Mesendoderm (in vitro differentiated cells): ENCODE measurements at regions not wholly inside any gene's neighbourhood (a gene's known extent, or its start where the extent isn't known, plus 50 kb on each side); places are given as distances from the start of the nearest gene placed in this dataset.

ENCODE experiments used
- DNase-seq: peaks from one replicate; pipeline ENCODE4 v3.0.0; 2013
- H2AK5ac ChIP-seq: 2 replicates; pipeline ENCODE4 v1.6.1; 2013; ENCODE audit warnings: low read length, inconsistent platforms
- H2BK120ac ChIP-seq: 2 replicates; pipeline ENCODE4 v1.6.1; 2013; ENCODE audit warnings: low read depth, mild to moderate bottlenecking, low read length, moderate library complexity, mixed read lengths
- H2BK15ac ChIP-seq: replicated peaks from 2 replicates; pipeline ENCODE4 v1.6.1; 2013; ENCODE audit warnings: low read depth, mild to moderate bottlenecking, moderate library complexity
- H2BK5ac ChIP-seq: 2 replicates; pipeline ENCODE4 v1.6.1; 2013; ENCODE audit warnings: low read length, inconsistent platforms
- H3K18ac ChIP-seq: 2 replicates; pipeline ENCODE4 v1.6.1; 2013; ENCODE audit warnings: mild to moderate bottlenecking, low read length, mixed read lengths
- H3K23ac ChIP-seq: one replicate; pipeline ENCODE4 v1.6.1; 2013; ENCODE audit warnings: low read length
- H3K27ac ChIP-seq: 2 replicates; pipeline ENCODE4 v1.5.1; 2013; ENCODE audit warnings: low read depth, mild to moderate bottlenecking, inconsistent platforms, low read length, moderate library complexity
- H3K27me3 ChIP-seq: 2 replicates; pipeline ENCODE4 v1.6.1; 2013; ENCODE audit warnings: low read length, control low read depth, mild to moderate bottlenecking, inconsistent platforms; ENCODE audit not compliant: insufficient read depth, poor library complexity
- H3K36me3 ChIP-seq: 2 replicates; pipeline ENCODE4 v1.6.1; 2013; ENCODE audit warnings: low read length, inconsistent platforms; ENCODE audit not compliant: control insufficient read depth, insufficient read depth
- H3K4ac ChIP-seq: one replicate; pipeline ENCODE4 v1.6.1; 2013; ENCODE audit warnings: low read depth, mild to moderate bottlenecking, low read length, moderate library complexity
- H3K4me1 ChIP-seq: 2 replicates; pipeline ENCODE4 v1.6.1; 2013; ENCODE audit warnings: low read depth, low read length, inconsistent platforms; ENCODE audit not compliant: control insufficient read depth
- H3K4me2 ChIP-seq: 2 replicates; pipeline ENCODE4 v1.6.1; 2013; ENCODE audit warnings: low read length
- H3K4me3 ChIP-seq: 2 replicates; pipeline ENCODE4 v1.5.1; 2013; ENCODE audit warnings: mild to moderate bottlenecking, low read length
- H3K56ac ChIP-seq: one replicate; pipeline ENCODE4 v1.6.1; 2013; ENCODE audit warnings: low read length
- H3K79me1 ChIP-seq: 2 replicates; pipeline ENCODE4 v1.6.1; 2013; ENCODE audit warnings: low read length, inconsistent platforms
- H3K79me2 ChIP-seq: 2 replicates; pipeline ENCODE4 v1.6.1; 2013; ENCODE audit warnings: mild to moderate bottlenecking, low read length; ENCODE audit not compliant: control insufficient read depth, insufficient read depth
- H3K9ac ChIP-seq: 2 replicates; pipeline ENCODE4 v1.6.1; 2013; ENCODE audit warnings: low read length, inconsistent platforms
- H4K5ac ChIP-seq: one replicate; pipeline ENCODE4 v1.6.1; 2013; ENCODE audit warnings: low read length
- H4K8ac ChIP-seq: one replicate; pipeline ENCODE4 v1.6.1; 2013; ENCODE audit warnings: low read depth, mild to moderate bottlenecking, control low read depth, low read length, moderate library complexity
- WGBS: extraction: QIAGEN DNeasy Blood & Tissue Kit; methylation state at CpG from one replicate; pipeline ENCODE4 v1.1.7; 2013; ENCODE audit warnings: low lambda C conversion rate, missing lambda C conversion rate; ENCODE audit not compliant: insufficient coverage; ENCODE audit errors: extremely low coverage; 5-methylcytosine and 5-hydroxymethylcytosine counted together

GRCh38 chr9:102295188-102295587, 556.7 kb upstream of the GRIN3A start:
- Histone ChIP-seq H3K4me2 (no peak overlapping the region), H4K5ac (no peak overlapping the region), H3K9ac (no peak overlapping the region), H3K79me2 (no peaks in the 10 kb centered on the region), H2BK120ac (no peak overlapping the region), H3K4me1 (no peaks in the 10 kb centered on the region), H3K4ac (no peak overlapping the region), H3K27me3 (no peaks in the 10 kb centered on the region), H2BK15ac (no peak overlapping the region), H2AK5ac (no peak overlapping the region), H3K27ac (no peak overlapping the region), H3K56ac (no peak overlapping the region), H3K18ac (no peak overlapping the region), H3K4me3 (no peak overlapping the region), H3K36me3 (no peaks in the 10 kb centered on the region), H4K8ac (no peak overlapping the region), H3K23ac (no peak overlapping the region), H2BK5ac (no peak overlapping the region), H3K79me1 (no peaks in the 10 kb centered on the region)
- no CpG with 5 or more reads among the region's 3 CpGs for WGBS
- DNase-seq: no peak

- no peaks in the 10 kb centered on the region for H3K36me3 ChIP-seq
- H2AK5ac ChIP-seq: no peak overlapping the region
- no peaks in the 10 kb centered on the region for H3K79me1 ChIP-seq
- no CpG with 5 or more reads among the region's 2 CpGs for WGBS
- H2BK120ac ChIP-seq: no peak overlapping the region
- no peaks in the 10 kb centered on the region for H3K27me3 ChIP-seq
- no peak overlapping the region for H3K56ac ChIP-seq
- H3K4me2 ChIP-seq: no peak overlapping the region
- H3K4ac ChIP-seq: no peak overlapping the region
- no peak for DNase-seq
- no peak overlapping the region for H3K18ac ChIP-seq
- H3K4me3 ChIP-seq: no peak overlapping the region
- H3K79me2 ChIP-seq: no peaks in the 10 kb centered on the region
- no peak overlapping the region for H4K5ac ChIP-seq
- no peak overlapping the region for H2BK15ac ChIP-seq
- H3K9ac ChIP-seq: no peak overlapping the region
- H4K8ac ChIP-seq: no peak overlapping the region
- no peak overlapping the region for H3K23ac ChIP-seq
- H2BK5ac ChIP-seq: no peak overlapping the region
- H3K4me1 ChIP-seq: no peaks in the 10 kb centered on the region
- no peak overlapping the region for H3K27ac ChIP-seq
These were observed 535.5 kb upstream of the GRIN3A start for GRCh38 chr9:102273952-102274351.

DNA sequence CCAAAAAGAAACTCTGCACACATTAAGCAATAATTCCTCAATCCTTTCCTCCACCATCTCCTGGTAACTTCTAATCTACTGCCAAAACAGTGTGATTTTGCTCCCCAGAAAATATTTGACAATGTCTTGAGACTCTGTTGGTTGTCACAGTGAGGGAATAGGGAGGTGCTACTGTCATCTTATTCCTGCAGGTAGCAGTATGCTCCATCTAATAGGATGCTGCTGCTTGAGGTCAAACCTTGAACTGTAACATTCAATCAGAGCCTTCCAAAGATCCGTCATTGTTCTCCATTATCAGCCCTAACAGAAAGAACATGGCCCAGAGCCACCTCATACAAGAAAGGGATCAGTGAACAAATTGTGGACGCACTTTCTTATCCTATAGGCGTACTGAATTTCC, 514.7 kb upstream of the GRIN3A start:
- peak; percentile 51 for DNase-seq
- Histone ChIP-seq H3K79me2 (no peaks in the 10 kb centered on the region), H3K36me3 (no peaks in the 10 kb centered on the region), H3K4me2 (no peak overlapping the region), H3K18ac (no peak overlapping the region), H2BK120ac (no peak overlapping the region), H2BK15ac (no peak overlapping the region), H3K4me1 (no peaks in the 10 kb centered on the region), H3K79me1 (no peaks in the 10 kb centered on the region), H3K23ac (no peak overlapping the region), H4K5ac (no peak overlapping the region), H3K56ac (no peak overlapping the region), H2BK5ac (no peak overlapping the region), H3K4me3 (no peak overlapping the region), H3K27ac (no peak overlapping the region), H2AK5ac (no peak overlapping the region), H4K8ac (no peak overlapping the region), H3K4ac (no peak overlapping the region), H3K9ac (no peak overlapping the region), H3K27me3 (no peaks in the 10 kb centered on the region)
- no CpG with 5 or more reads among the region's 3 CpGs for WGBS

- no peaks in the 10 kb centered on the region for H3K79me1 ChIP-seq
- H3K56ac ChIP-seq: no peak overlapping the region
- H3K4ac ChIP-seq: no peak overlapping the region
- H4K8ac ChIP-seq: no peak overlapping the region
- no peaks in the 10 kb centered on the region for H3K27me3 ChIP-seq
- no CpG with 5 or more reads among the region's 4 CpGs for WGBS
- H3K4me3 ChIP-seq: no peak overlapping the region
- no peak overlapping the region for H4K5ac ChIP-seq
- H2AK5ac ChIP-seq: no peak overlapping the region
- no peak overlapping the region for H3K9ac ChIP-seq
- no peak overlapping the region for H2BK120ac ChIP-seq
- no peak overlapping the region for H2BK5ac ChIP-seq
- H3K23ac ChIP-seq: no peak overlapping the region
- no peaks in the 10 kb centered on the region for H3K79me2 ChIP-seq
- no peak overlapping the region for H2BK15ac ChIP-seq
- DNase-seq: no peak
- H3K27ac ChIP-seq: no peak overlapping the region
- no peak overlapping the region for H3K4me2 ChIP-seq
- H3K18ac ChIP-seq: no peak overlapping the region
- H3K4me1 ChIP-seq: no peaks in the 10 kb centered on the region
- no peaks in the 10 kb centered on the region for H3K36me3 ChIP-seq
These were observed 506.5 kb upstream of the GRIN3A start for GRCh38 chr9:102244916-102245315.

DNA sequence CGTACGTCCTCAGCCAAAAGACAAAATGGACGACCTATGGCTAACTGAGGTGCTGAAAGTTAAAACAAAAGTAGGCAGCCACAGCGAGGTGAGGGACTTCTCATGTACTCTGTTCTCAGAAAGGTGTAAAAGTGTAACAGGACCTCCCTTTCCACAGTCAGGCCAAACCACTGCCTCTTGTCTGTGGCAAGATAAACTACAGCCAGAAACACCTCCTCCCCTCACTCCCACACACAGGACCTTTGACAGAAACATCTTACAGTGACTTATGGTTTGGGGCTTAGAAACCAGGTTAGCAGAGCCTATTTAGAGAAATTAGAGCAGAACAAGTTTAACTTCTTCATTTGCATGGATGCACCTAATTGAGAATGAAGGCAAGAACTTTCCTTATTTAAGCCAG, 499.1 kb upstream of the GRIN3A start:
- Histone ChIP-seq H3K36me3 (no peaks in the 10 kb centered on the region), H2BK120ac (no peak overlapping the region), H3K56ac (no peak overlapping the region), H3K18ac (no peak overlapping the region), H2AK5ac (no peak overlapping the region), H3K23ac (no peak overlapping the region), H3K4me1 (no peaks in the 10 kb centered on the region), H3K27me3 (no peaks in the 10 kb centered on the region), H3K27ac (no peak overlapping the region), H3K4me2 (no peak overlapping the region), H4K8ac (no peak overlapping the region), H3K79me1 (no peaks in the 10 kb centered on the region), H2BK5ac (no peak overlapping the region), H2BK15ac (no peak overlapping the region), H4K5ac (no peak overlapping the region), H3K9ac (no peak overlapping the region), H3K4me3 (no peak overlapping the region), H3K4ac (no peak overlapping the region), H3K79me2 (no peaks in the 10 kb centered on the region)
- DNase-seq: no peak
- no CpG with 5 or more reads among the region's 4 CpGs for WGBS

- Histone ChIP-seq H2BK5ac (no peak overlapping the region), H3K4me1 (no peaks in the 10 kb centered on the region), H3K4me2 (no peak overlapping the region), H3K27me3 (no peaks in the 10 kb centered on the region), H3K27ac (no peak overlapping the region), H2AK5ac (no peak overlapping the region), H3K4ac (no peak overlapping the region), H3K4me3 (no peak overlapping the region), H2BK120ac (no peak overlapping the region), H3K79me1 (no peaks in the 10 kb centered on the region), H3K56ac (no peak overlapping the region), H3K9ac (no peak overlapping the region), H4K5ac (no peak overlapping the region), H2BK15ac (no peak overlapping the region), H3K23ac (no peak overlapping the region), H3K36me3 (no peaks in the 10 kb centered on the region), H3K79me2 (no peaks in the 10 kb centered on the region), H3K18ac (no peak overlapping the region), H4K8ac (no peak overlapping the region)
- no peak for DNase-seq
- no CpG with 5 or more reads among the region's 1 CpG for WGBS
These were observed 498.6 kb upstream of the GRIN3A start for GRCh38 chr9:102237094-102237493.
